Effector memory CD8-positive, alpha-beta T cell (primary cell): ENCODE measurements at regions not wholly inside any gene's neighbourhood (a gene's known extent, or its start where the extent isn't known, plus 50 kb on each side); places are given as distances from the start of the nearest gene placed in this dataset.

Experiments used
- ATAC-seq: fragments of 150-1000 bp; cut with Tn5 transposase; replicated peaks from 2 replicates; pipeline ENCODE4 v1.10.0; 2021; ENCODE audit warnings: mild to moderate bottlenecking, moderate library complexity
- DNase-seq, 3 experiments: peaks; one replicate each; pipeline ENCODE4 v3.0.0; 2021
- H3K27ac Mint-ChIP-seq, 2 donors: one replicate each; pipeline ENCODE4 v1.8.0; 2022; ENCODE audit warnings: mild to moderate bottlenecking in 2 of 2, mixed read lengths in 2 of 2, moderate library complexity in 2 of 2
- H3K27me3 Mint-ChIP-seq, 2 donors: one replicate each; pipeline ENCODE4 v1.8.0; 2022; ENCODE audit warnings: mixed read lengths in 2 of 2
- H3K36me3 Mint-ChIP-seq: one replicate; pipeline ENCODE4 v1.8.0; 2022; ENCODE audit warnings: mild to moderate bottlenecking, moderate library complexity, mixed read lengths; ENCODE audit not compliant: insufficient read depth
- H3K4me1 Mint-ChIP-seq, 2 donors: one replicate each; pipeline ENCODE4 v1.8.0; 2022; ENCODE audit warnings: low read depth in 2 of 2, mixed read lengths in 2 of 2
- H3K4me3 Mint-ChIP-seq, 2 donors: one replicate each; pipeline ENCODE4 v1.8.0; 2022; ENCODE audit warnings: mild to moderate bottlenecking in 2 of 2, mixed read lengths in 2 of 2, moderate library complexity in 2 of 2
- H3K9me3 Mint-ChIP-seq, 2 donors: one replicate each; pipeline ENCODE4 v1.8.0; 2022; ENCODE audit warnings: mixed read lengths in 2 of 2

- no peak overlapping the region for H3K27ac Mint-ChIP-seq
- peaks cover 54 to 68% of the 10 kb centered on the region in 2 donors for H3K27me3 Mint-ChIP-seq
- peaks cover 0 to 2% of the 10 kb centered on the region in 2 donors for H3K9me3 Mint-ChIP-seq
- DNase-seq, result no peak
- no peaks in the 10 kb centered on the region for H3K36me3 Mint-ChIP-seq
- no peak for ATAC-seq
- no peak overlapping the region for H3K4me3 Mint-ChIP-seq
- no peaks in the 10 kb centered on the region for H3K4me1 Mint-ChIP-seq
Observed at GRCh38 chr2:181754105-181754504, 73.8 kb upstream of the NEUROD1 start.

- H3K4me1 Mint-ChIP-seq, result no peaks in the 10 kb centered on the region
- H3K9me3 Mint-ChIP-seq, result peaks cover 0 to 2% of the 10 kb centered on the region in 2 donors
- no peak overlapping the region for H3K4me3 Mint-ChIP-seq
- no peaks in the 10 kb centered on the region for H3K36me3 Mint-ChIP-seq
- no peak for ATAC-seq
- no peak for DNase-seq
- H3K27ac Mint-ChIP-seq, result no peak overlapping the region
- H3K27me3 Mint-ChIP-seq, result peaks cover 55 to 67% of the 10 kb centered on the region in 2 donors
Observed at GRCh38 chr2:181755181-181755580, 74.9 kb upstream of the NEUROD1 start.

GRCh38 chr2:181760521-181760920 is 80.2 kb upstream of the NEUROD1 start:
- ATAC-seq (no peak), DNase-seq (no peak)
- H3K36me3 Mint-ChIP-seq, result no peaks in the 10 kb centered on the region
- H3K9me3 Mint-ChIP-seq, result peaks cover 0 to 2% of the 10 kb centered on the region in 2 donors
- no peak overlapping the region for H3K4me3 Mint-ChIP-seq
- H3K27me3 Mint-ChIP-seq, result peaks cover 34 to 37% of the 10 kb centered on the region in 2 donors
- no peak overlapping the region for H3K27ac Mint-ChIP-seq
- no peaks in the 10 kb centered on the region for H3K4me1 Mint-ChIP-seq

GRCh38 chr2:181761175-181761574 is 80.9 kb upstream of the NEUROD1 start:
- ATAC-seq, result no peak
- Mint-ChIP-seq H3K4me1 (no peaks in the 10 kb centered on the region), H3K9me3 (peaks cover 0 to 2% of the 10 kb centered on the region in 2 donors), H3K36me3 (no peaks in the 10 kb centered on the region), H3K27me3 (peaks cover 31 to 34% of the 10 kb centered on the region in 2 donors), H3K4me3 (no peak overlapping the region), H3K27ac (no peak overlapping the region)
- DNase-seq, result no peak

GRCh38 chr2:181762000-181762399 is 81.7 kb upstream of the NEUROD1 start:
- Mint-ChIP-seq H3K4me3 (no peak overlapping the region), H3K36me3 (no peaks in the 10 kb centered on the region), H3K9me3 (peaks cover 0 to 2% of the 10 kb centered on the region in 2 donors), H3K27me3 (peaks cover 29 to 34% of the 10 kb centered on the region in 2 donors), H3K4me1 (no peaks in the 10 kb centered on the region), H3K27ac (no peak overlapping the region)
- no peak for ATAC-seq
- DNase-seq, result no peak

- Mint-ChIP-seq H3K36me3 (no peaks in the 10 kb centered on the region), H3K27me3 (peaks cover 29 to 34% of the 10 kb centered on the region in 2 donors), H3K9me3 (peaks cover 0 to 2% of the 10 kb centered on the region in 2 donors), H3K4me3 (no peak overlapping the region), H3K27ac (no peak overlapping the region), H3K4me1 (no peaks in the 10 kb centered on the region)
- DNase-seq (no peak), ATAC-seq (no peak)
Observed at GRCh38 chr2:181762848-181763247, 82.5 kb upstream of the NEUROD1 start.

GRCh38 chr2:181763423-181763822 is 83.1 kb upstream of the NEUROD1 start:
- no peak for DNase-seq
- no peaks in the 10 kb centered on the region for H3K36me3 Mint-ChIP-seq
- no peaks in the 10 kb centered on the region for H3K4me1 Mint-ChIP-seq
- H3K9me3 Mint-ChIP-seq, result peaks cover 0 to 2% of the 10 kb centered on the region in 2 donors
- no peak for ATAC-seq
- no peak overlapping the region for H3K4me3 Mint-ChIP-seq
- no peak overlapping the region for H3K27ac Mint-ChIP-seq
- peaks cover 29 to 33% of the 10 kb centered on the region in 2 donors for H3K27me3 Mint-ChIP-seq

- Mint-ChIP-seq H3K36me3 (no peaks in the 10 kb centered on the region), H3K9me3 (no peaks in the 10 kb centered on the region), H3K4me1 (no peaks in the 10 kb centered on the region), H3K27ac (no peak overlapping the region), H3K4me3 (no peak overlapping the region), H3K27me3 (peaks cover 22 to 28% of the 10 kb centered on the region in 2 donors)
- DNase-seq (no peak), ATAC-seq (no peak)
Observed at GRCh38 chr2:181764095-181764963, 84.0 kb upstream of the NEUROD1 start.

GRCh38 chr2:181766129-181766528 is 85.8 kb upstream of the NEUROD1 start:
- no peak for ATAC-seq
- H3K4me1 Mint-ChIP-seq, result no peaks in the 10 kb centered on the region
- H3K9me3 Mint-ChIP-seq, result no peaks in the 10 kb centered on the region
- H3K36me3 Mint-ChIP-seq, result no peaks in the 10 kb centered on the region
- no peak overlapping the region for H3K27ac Mint-ChIP-seq
- no peak for DNase-seq
- H3K4me3 Mint-ChIP-seq, result no peak overlapping the region
- H3K27me3 Mint-ChIP-seq, result peaks cover 21 to 25% of the 10 kb centered on the region in 2 donors

GRCh38 chr2:181770150-181770549 is 89.8 kb upstream of the NEUROD1 start:
- H3K27ac Mint-ChIP-seq, result no peak overlapping the region
- H3K9me3 Mint-ChIP-seq, result no peaks in the 10 kb centered on the region
- no peaks in the 10 kb centered on the region for H3K4me1 Mint-ChIP-seq
- peaks cover 11 to 33% of the 10 kb centered on the region in 2 donors for H3K27me3 Mint-ChIP-seq
- DNase-seq, result no peak
- no peak overlapping the region for H3K4me3 Mint-ChIP-seq
- no peak for ATAC-seq
- no peaks in the 10 kb centered on the region for H3K36me3 Mint-ChIP-seq

GRCh38 chr2:181771356-181771755 is 91.0 kb upstream of the NEUROD1 start:
- H3K27me3 Mint-ChIP-seq, result peaks cover 11 to 35% of the 10 kb centered on the region in 2 donors
- DNase-seq, result no peak
- no peaks in the 10 kb centered on the region for H3K36me3 Mint-ChIP-seq
- H3K27ac Mint-ChIP-seq, result no peak overlapping the region
- no peak for ATAC-seq
- H3K4me3 Mint-ChIP-seq, result no peak overlapping the region
- H3K9me3 Mint-ChIP-seq, result no peaks in the 10 kb centered on the region
- H3K4me1 Mint-ChIP-seq, result no peaks in the 10 kb centered on the region

GRCh38 chr2:181772334-181772733 is 92.0 kb upstream of the NEUROD1 start:
- no peaks in the 10 kb centered on the region for H3K4me1 Mint-ChIP-seq
- no peak overlapping the region for H3K4me3 Mint-ChIP-seq
- H3K36me3 Mint-ChIP-seq, result no peaks in the 10 kb centered on the region
- ATAC-seq, result no peak
- no peak for DNase-seq
- no peaks in the 10 kb centered on the region for H3K9me3 Mint-ChIP-seq
- peaks cover 11 to 35% of the 10 kb centered on the region in 2 donors for H3K27me3 Mint-ChIP-seq
- no peak overlapping the region for H3K27ac Mint-ChIP-seq

GRCh38 chr2:181772777-181773176 is 92.5 kb upstream of the NEUROD1 start:
- H3K27me3 Mint-ChIP-seq, result peaks cover 11 to 35% of the 10 kb centered on the region in 2 donors
- no peak overlapping the region for H3K4me3 Mint-ChIP-seq
- ATAC-seq, result no peak
- no peaks in the 10 kb centered on the region for H3K36me3 Mint-ChIP-seq
- no peaks in the 10 kb centered on the region for H3K9me3 Mint-ChIP-seq
- no peaks in the 10 kb centered on the region for H3K4me1 Mint-ChIP-seq
- H3K27ac Mint-ChIP-seq, result no peak overlapping the region
- DNase-seq, result no peak

GRCh38 chr2:181774685-181775084 is 94.4 kb upstream of the NEUROD1 start:
- Mint-ChIP-seq H3K9me3 (no peaks in the 10 kb centered on the region), H3K4me3 (no peak overlapping the region), H3K27ac (no peak overlapping the region), H3K36me3 (no peaks in the 10 kb centered on the region), H3K27me3 (peaks cover 3 to 35% of the 10 kb centered on the region in 2 donors), H3K4me1 (no peaks in the 10 kb centered on the region)
- DNase-seq (no peak), ATAC-seq (no peak)
